NCI-H524 (cell line): ENCODE measurements at regions not wholly inside any gene's neighbourhood (a gene's known extent, or its start where the extent isn't known, plus 50 kb on each side); places are given as distances from the start of the nearest gene placed in this dataset.

Source experiments
- DNase-seq, 2 experiments: peaks; one replicate each; lab custom pipeline; 2025; lab: John Stamatoyannopoulos, UW

GRCh38 chrX:143800150-143800549 lies 79.6 kb upstream of the SPANXN2 start:
- DNase-seq = peak; percentile 7 to 73

- peak in 1 of 2 experiments; percentile 43 for DNase-seq
Observed at GRCh38 chrX:143788265-143788664, 67.7 kb upstream of the SPANXN2 start.

- DNase-seq = no peak
Observed at GRCh38 chrX:143787341-143787740, 66.8 kb upstream of the SPANXN2 start.

GRCh38 chrX:143781103-143781502 lies 60.6 kb upstream of the SPANXN2 start:
- no peak for DNase-seq
